C4-2B (cell line): ENCODE measurements at regions not wholly inside any gene's neighbourhood (a gene's known extent, or its start where the extent isn't known, plus 50 kb on each side); places are given as distances from the start of the nearest gene placed in this dataset.

ENCODE experiments used
- ZFX ChIP-seq: fragments of 450-650 bp; IDR thresholded peaks from 2 replicates; pipeline ENCODE4 v1.6.1; 2017
- TF ChIP-seq, protein P1 (sequence below): fragments of 450-650 bp; conservative IDR thresholded peaks from 2 replicates; pipeline ENCODE4 v1.5.1; 2017; ENCODE audit warnings: mild to moderate bottlenecking

DNA sequence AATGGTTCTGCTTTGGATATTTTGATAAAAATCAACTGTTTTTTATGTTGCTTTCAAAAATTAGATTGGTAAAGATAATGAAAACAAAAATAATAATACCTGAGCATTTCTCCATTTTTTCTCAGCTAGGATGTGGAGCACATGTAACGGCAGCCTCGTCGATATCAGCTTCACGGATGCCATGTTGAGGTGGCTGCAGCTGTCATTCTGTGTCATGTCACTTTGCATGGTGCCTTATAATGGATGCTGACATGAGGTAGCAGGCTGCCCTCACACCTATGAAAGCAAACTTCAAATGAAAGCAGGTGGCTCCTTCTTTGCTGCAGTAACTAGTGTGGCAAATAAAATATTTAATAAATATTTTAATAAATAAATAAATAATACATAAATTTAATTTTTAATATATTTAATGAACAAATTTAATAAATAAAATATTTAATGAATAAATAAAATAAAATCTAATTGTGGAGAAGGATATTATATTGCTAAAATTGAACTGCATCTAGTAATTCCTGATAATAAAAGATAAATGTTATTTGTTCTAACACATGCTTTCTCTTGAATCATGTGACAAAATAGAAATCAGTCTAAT lies 955.7 kb upstream of the SLC10A2 start:
- TF ChIP-seq, protein P1, sequence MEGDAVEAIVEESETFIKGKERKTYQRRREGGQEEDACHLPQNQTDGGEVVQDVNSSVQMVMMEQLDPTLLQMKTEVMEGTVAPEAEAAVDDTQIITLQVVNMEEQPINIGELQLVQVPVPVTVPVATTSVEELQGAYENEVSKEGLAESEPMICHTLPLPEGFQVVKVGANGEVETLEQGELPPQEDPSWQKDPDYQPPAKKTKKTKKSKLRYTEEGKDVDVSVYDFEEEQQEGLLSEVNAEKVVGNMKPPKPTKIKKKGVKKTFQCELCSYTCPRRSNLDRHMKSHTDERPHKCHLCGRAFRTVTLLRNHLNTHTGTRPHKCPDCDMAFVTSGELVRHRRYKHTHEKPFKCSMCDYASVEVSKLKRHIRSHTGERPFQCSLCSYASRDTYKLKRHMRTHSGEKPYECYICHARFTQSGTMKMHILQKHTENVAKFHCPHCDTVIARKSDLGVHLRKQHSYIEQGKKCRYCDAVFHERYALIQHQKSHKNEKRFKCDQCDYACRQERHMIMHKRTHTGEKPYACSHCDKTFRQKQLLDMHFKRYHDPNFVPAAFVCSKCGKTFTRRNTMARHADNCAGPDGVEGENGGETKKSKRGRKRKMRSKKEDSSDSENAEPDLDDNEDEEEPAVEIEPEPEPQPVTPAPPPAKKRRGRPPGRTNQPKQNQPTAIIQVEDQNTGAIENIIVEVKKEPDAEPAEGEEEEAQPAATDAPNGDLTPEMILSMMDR = no peak
- TF ChIP-seq ZFX = no peak
